Ammon's horn (tissue), 1 donor: ENCODE measurements at regions not wholly inside any gene's neighbourhood (a gene's known extent, or its start where the extent isn't known, plus 50 kb on each side); places are given as distances from the start of the nearest gene placed in this dataset.

ENCODE experiments used
- DNase-seq: peaks from one replicate; pipeline ENCODE4 v3.0.0-alpha.2; 2016; ENCODE audit warnings: low spot score

DNA sequence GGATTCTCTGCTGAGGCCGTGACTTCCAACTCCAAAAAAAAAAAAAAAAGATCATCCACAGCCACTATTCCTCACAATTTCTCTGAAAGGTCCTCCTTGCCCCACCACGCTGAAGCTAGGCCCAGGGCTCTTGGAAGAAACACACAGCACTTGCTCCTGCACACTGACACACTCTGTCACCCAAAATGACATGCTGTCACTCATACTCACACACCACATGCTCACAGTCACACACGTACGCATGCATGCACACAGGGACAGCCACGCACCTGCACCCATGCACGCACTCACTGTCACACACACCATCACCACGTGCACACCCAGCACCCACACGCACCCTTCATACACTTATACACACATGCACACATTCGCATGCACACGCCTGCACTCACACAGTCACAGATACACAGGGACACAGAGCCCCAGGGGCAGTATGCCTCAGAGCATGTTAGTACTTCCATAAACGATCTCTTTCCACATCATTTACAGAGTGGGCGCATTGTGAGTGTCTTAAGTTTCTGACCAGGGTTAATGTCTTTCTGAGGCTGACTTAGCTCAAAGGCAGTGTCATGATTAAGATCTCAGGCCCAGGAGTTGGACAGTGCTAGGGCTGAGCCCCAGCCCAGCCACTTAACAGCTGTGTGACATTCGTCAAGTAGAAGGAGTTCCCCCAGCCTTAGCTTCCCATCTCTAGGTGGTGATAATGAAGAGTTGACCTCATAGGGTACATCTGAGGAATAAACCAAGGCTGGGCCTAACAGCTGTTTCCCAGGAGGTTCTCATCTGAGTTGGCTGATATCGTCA lies 93.4 kb downstream of the GLI2 start:
- no peak for DNase-seq

DNA sequence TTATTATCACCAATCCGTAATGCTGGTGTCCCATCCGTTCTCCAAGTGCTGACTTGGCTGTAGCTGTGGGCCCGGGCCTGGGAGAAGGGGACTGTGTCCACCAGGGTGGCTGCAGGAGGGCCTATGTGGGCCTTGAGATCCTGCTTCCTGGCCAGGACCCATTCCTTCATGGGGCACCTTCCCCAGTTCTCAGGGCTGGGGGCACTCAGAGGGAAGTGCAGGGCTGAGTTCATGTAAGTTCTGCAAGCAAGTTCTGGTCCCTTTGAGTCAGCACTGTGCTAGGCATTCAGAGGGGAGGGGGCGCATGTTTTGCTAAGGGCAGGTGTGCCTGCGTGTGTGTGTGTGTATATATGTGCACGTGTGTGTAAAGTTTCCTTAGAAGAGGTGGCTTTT lies 94.0 kb downstream of the GLI2 start:
- DNase-seq: no peak

DNA sequence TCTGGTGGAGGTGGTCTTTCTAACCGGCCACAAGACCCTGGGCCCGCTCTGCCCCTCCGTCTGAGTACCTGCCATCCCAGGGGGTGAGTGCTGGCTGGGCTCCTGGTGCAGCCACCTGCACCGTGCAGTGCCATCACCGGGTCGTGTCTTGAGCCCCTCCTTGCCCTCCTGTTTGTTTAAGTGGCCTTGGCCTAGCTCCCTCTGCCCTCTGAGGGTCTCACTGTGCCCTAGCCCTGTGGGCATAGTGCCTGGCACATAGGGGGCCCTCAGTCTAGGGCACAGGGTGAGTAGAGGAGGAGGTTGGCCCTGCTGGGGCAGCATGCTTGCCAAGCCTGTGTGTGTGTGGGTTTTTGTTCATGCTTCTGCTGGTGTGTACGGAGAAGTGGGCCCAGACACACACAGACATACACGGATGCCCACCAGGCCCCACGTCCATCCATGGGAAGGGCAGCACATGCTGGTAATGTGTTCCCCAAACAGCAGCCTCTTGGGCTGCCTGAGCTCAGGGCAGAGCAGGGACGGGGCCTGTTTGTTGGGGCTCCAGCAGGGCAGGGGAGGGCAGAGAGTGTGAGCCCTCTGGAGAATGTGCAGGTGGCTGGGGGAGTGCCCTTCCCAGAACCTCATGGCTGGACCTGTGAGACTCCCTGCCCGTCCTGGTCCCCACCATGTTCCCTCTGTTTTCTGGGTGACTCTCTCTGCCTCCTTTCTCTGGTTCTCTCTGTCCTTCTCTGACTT lies 94.6 kb downstream of the GLI2 start:
- no peak for DNase-seq

DNA sequence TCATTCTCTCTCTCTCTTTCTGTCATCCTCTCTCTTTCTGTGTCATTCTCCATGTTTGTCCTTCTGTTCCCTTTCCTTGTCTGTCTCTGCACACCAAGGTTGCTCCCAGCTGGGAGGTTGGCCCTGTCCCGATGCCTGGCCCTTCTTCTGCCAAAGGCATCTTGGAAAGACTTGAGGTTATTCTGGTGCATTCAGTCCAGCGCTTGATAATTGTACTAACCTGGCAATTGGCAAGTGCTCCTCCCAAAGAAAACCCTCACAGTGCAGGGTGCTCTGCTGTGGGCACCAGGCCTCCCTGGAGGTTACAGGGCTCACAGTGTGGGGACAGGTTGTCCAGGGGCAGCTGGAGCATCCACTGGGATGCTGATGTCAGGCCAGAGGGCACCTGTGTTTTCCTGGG lies 95.4 kb downstream of the GLI2 start:
- no peak for DNase-seq

DNA sequence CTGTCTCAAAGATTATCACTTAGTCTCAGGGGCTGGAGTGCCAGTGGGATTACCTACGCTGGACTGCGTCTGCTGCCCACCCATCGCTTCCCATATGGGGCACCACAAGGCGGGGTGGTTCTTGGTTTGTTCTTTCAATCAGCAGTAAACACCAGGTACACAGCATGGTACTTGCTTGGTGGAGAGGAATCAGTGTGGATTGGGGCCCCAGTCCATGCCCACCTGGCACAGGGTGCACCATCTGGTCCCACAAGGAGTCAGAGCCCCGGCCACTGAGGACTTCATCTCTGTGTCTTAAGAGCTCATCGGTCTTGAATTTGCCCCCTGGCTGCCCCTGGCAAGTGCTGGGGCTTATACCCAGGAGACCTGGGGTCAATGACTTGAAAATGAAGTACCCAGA lies 96.2 kb downstream of the GLI2 start:
- no peak for DNase-seq

DNA sequence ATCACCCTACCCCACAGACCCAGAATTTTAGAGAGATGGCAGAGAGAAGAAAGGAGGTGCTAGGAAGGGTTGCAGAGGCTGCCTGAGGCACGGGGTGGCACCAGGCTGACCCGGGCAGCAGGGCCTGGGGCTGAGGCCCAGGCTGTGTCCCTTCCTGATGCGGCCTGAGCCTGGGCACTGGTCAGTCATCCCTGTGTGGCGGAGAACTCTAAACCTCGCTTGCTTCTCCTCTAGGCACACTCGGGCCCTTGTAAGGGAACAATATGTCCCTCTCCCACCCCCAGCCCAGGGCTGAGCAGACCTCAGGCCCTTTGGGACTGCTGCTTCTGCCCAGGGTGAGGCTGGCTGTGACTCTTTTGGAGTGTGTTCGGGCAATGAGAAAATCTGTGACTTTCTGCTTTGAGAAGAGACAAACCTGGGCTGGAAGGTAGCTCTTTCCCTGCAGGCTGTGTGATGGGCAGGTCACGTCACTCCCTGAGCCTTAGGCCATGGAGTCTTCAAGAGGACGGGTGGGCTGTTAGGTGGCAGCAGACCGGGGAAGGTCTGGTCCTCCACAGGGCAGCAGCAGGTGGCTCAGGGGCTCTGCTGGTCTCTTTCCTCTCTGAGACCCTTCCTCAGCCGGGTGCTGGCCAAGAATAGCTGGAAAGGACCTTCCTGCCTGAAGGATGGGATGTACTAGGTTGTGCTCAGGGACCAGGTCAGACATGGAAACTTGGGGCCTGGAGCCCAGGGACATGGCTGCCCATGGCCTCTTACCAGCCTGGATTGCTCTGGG lies 96.8 kb downstream of the GLI2 start:
- no peak for DNase-seq

DNA sequence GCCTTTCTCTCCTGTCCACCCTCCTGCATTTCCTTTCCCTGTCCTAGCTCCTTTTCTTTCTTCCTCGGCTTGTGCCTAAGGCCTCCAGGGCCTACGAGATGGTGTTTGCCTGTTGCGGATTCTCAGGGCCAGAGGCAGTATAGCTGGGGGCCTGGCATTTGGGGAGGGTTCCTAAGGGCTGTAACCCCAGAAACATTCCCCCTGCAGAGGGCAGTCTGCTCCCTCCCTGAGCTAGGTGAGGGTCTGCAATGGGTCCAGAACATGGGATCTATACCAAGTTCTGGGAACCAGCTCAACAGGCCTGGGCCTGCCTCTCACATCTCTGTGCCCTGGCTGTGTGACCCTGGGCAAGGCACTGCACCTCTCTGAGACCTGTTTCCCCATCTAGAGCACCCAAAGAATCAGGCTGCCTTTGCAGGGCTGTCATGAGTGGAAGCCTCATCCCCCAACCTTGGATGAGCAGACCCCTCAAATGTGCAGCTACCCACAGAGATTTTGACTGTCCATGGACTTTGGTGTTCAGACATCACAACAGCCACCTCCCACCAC lies 97.5 kb downstream of the GLI2 start:
- no peak for DNase-seq

DNA sequence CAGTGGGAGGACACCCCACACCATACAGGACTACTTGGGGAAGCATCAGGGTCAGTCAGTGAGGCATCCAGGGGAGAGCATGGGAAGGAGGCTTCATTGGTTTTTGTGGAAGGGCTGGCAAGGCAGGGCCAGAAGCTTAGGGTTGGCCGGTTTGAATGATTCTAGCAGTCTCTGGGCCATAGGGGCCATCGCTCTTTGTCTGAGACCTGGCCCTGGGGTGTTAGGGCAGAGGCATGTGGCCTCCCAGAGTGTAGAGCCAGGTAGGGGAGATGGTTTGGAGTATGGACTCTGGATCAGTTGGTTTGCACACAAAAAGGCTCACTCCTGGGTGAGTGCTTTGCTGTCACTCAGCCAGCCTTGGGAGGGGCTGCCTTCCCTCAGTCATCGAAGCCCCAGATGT lies 98.5 kb downstream of the GLI2 start:
- DNase-seq: no peak

DNA sequence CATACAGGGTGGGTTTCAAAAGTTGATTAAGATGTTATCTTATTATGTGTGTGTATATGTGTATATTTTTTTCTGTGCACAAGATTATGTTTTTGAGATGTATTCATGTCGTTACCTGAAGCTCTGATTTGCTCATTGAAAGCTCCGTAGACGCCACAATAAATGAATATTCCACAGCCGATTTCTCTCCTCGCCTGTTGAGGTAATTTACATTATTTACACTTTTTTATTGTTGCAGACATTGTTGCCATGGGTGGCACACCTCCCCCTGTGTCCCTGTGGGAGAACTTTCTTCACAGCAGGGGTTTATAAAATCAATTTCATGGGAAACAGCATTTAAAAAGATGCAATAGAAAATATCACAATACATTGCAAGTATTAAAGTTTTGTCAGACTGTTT lies 100.6 kb downstream of the GLI2 start:
- no peak for DNase-seq

DNA sequence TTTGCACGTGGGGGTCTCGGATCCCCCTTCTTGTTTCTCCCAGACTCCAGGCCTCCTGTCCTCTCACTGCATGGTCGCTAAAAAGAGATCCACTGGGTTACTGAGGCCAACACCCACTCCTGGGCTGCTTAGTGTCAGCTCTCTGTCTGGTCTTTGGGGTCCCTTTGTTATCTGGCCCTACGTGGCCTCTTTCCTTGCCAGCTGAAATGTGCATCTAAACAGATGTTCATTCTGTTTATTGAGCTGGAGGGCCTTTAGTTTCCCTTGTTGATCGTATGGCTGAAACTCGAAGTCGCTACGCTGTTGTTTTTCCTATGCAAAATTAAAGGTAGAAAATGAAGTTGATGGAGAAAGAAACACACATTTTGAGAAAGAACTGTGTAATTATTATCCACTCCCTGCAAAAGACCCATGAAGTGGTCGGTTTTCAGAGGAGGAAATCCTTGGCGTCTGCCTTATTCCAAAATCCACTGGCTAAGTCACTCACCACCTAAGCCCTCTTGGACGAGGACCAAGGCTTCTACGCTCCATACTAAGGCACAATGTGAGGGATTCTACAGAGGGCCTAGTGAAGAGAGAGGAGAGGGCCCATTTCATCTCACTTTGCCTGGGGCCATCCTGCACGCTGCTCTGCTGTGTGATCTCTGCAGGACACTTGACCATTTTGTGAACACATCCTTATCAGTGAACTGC lies 105.3 kb downstream of the GLI2 start:
- DNase-seq: no peak

DNA sequence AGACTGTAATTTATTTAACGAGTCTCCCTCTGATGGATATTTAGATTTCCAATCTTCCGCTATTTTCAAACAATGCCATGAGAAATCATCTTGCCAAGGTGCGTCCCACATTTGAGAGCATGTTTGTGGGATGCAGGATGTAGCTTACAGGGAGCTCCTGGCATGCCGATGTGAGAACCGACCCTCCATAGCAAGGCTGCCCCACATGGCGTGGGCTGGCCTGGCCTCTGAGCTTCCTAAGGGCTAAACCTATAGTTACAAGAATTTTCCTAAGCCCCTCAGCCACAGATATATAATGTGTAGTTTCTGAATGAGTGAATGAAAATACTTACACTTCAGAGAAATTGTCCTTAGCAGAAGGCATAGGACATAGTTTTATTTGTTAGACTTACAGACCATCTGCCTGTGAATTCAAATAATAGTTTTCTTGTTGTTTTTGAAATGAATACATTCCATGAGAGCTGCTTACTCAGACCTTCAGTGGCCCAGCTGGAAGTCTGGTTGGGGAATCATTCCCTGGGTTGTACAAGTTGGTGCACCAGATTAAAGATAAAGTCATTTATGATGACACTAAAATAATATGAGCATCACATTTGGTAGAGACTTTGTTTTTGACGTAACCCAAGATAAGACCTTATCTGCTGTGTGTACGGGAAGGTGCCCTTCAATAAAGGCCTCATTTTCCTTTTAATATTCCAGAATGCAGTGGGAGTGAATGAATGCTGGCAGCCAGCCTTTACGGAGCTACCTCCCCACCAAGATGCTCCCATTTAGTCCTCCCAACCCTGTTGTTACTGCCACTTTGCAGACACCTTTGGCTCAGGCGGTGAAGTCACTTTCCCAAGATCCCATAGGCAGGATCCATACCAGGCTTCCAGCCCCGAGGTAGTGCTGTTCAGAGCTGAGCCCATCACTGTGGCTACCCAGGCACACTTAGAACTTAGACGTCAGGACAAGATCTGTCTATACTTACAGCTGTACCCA lies 107.1 kb downstream of the GLI2 start:
- no peak for DNase-seq

DNA sequence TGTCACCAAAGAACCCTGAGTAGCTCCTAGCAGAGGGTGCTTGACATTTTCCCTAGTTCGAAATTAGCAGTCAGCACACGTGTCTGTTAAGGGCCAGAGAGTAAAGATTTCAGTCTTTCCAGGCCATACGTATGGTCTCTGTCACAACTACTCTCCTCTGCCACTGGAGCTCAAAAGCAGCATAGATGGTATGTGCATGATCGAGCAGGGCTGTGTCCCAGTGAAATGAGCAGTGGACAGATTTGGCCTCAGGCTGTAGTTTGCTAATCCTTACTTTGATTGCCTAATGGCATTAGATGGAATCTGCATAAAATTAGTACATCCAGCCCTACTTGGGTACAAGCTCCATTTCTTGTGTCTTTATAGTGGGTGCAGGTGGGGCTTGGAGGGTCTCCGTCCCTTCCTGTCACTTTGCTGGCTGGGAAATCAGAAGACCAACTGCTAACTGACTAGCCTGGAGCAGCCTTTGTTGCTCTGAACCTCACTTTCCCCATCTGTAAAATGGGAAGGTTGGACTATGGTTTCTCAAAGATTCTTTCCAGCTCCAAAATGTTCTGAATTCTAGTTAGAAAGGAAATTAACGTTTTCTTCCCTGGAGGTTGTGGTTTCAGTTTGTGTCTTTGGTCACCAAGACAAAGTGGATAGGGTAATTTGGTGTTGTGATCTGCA lies 108.5 kb downstream of the GLI2 start:
- no peak for DNase-seq

DNA sequence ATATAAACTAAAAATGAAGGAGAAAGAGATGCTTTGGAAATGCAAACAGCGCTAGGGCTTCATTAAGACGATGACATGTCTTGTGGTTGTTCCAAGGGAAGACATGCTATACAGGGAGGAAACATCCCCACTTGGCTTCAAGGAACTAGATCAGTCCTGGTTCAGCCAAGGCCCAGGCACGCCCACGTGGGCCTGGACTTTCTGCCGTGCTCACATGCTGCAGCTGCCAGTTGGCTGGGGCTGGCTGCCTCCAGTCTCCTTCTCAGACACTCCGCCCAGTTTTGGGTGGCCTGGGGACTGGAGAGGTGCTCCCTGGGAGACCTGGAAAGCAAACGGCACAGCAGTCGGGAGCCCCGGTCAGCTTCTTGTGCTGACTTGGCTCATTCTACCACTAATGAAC lies 109.6 kb downstream of the GLI2 start:
- DNase-seq: no peak

DNA sequence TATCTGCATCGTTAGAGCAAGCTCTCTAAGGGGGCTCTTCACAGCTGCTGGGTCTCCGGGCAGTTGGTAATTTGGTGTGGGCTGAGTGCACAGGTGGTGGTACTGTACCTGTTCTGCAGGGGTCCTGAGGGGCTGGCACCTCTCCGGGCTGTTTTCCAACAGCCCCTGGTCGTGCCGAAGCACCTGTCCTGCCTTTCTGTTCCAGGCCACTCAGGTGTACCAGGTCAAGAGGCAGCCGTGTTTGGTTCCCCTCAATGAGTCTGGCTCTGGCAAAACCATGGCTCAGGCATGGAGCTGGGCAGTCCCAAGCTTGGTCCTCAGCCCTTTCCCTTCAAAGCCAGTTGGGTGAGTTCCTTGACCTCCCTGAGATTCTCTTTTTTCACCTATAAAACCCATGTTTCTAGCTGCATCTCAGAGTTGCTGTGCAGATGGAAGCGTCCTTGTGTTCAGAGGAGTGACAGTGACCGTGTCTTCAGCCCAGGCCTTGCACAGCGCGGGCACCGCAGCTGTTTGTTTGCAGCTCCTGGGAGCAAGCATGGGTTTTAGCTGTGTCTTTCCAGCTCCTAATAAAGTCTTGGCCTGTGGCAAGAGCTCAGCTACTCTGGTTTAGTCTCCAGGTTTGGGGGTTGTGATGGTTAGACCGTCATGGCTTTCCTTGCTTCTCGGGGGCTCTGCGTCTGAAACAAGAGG lies 110.9 kb downstream of the GLI2 start:
- DNase-seq: no peak

DNA sequence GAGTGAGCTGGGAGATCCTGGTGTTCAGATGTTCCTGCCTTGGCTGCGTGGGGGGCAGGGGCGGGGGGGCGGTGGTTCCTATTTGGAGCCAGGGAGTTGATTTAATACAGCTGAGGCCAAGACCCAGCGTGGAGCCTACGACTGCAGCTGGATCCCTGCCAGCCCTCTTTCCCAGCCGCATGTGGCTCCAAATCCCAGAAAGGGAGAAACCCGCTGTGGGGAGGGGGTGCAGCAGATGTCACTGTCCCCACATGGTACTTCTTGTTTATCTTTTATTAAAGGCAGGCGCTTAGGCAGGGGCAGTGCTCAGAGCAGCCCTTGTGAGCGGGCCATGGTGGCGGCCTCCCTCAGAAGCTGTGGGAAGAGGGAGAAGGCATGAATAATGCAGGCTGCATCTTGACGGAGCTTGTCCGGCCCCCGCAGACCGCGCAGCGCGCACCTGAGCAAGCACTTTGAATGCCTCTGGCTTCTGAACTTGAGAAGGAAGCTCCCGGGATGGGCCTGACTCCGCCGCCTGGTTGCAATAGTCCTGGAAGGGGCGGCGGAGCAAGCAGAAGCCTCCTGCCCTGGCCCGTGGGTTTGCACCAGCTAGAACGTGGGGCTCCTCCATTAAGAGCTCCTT lies 112.1 kb downstream of the GLI2 start:
- peak; percentile 31 for DNase-seq

DNA sequence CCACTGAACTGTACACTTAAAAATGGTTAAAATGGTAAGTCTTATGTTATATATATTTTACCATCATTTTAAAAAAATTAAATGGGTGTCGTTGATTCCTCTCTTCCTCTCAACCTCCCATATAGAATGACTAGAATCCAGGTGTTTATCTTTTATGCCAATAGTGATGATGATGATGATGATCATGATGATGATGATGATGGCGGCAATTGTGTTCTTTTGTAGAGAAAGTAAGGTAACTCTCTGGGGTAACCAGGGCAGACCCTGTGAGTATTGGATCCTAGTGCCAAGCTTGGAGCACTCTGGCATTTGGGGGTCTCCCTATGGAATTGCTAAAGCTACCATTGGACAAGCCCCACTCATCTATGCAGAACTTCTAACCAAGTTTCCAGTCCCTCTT lies 113.6 kb downstream of the GLI2 start:
- DNase-seq: no peak

DNA sequence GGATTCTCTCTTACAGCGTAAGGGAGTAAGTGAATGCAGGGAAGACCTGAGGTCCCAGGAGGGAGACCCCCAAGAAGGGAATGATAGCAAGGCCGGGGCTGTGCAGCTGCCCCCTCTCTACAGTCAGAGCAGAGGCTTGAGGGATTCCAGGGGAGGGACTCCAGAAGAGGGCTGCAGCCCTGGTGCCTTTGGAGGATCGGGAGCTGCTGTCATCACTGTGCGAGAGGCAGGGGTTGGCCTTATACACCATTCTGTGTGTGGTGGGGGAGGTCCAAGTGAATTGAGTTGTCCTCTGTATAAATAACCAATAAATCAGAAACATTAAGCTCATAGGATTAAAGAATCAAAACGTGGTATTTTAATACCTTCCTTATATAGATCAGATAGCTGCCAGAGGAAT lies 114.9 kb downstream of the GLI2 start:
- DNase-seq: no peak

DNA sequence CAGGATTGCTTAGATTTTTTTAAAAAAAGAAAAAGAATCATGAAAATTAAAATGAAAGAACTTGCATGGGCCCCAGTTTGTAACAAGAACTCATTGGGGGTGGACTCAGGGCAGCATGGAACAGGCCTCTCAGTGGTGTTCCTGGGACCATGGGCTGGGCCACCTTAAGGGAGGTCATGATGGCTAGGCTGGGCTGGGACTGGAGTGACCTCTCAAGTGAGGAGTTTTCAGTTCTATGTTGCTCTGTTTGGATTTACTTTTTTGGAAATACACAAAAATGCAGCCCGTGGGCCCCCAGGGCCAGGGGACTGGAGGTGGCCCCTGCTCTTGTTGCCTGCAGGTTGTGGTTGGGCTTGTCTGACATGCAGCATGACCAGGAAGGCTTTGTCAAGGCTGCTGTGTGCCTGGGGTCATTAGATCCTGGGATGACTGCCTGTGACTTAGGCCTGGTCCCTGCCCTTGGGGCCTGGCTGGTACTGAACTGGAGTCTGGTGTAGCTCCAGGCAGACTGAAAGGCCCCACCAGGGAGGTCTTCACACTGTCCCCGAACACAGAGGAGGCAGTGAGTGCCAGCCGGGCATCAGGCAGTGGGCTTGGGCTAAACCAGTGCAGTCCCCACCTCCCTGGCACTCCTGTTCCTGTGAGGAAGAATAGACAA lies 115.6 kb downstream of the GLI2 start:
- no peak for DNase-seq
